ENCODE measurements at regions not wholly inside any gene's neighbourhood (a gene's known extent, or its start where the extent isn't known, plus 50 kb on each side); places are given as distances from the start of the nearest gene placed in this dataset.

GRCh38 chr2:16900405-16901025 is 234.9 kb upstream of the CYRIA start:
- intact Hi-C loops (cut with micrococcal nuclease), result no loop called here
- Mint-ChIP-seq H3K27ac (no peak overlapping the region), H3K27me3 (ENCODE audit: low read depth in 2 of 2) (no peaks in the 10 kb centered on the region), H3K4me1 (no peaks in the 10 kb centered on the region), H3K36me3 (no peaks in the 10 kb centered on the region), H3K4me3 (no peak overlapping the region), H3K9me3 (no peaks in the 10 kb centered on the region)
- ATAC-seq (no peak), DNase-seq (no peak)
- no peak for TF ChIP-seq CTCF (IDR thresholded peaks at IDR 0.05)
- Histone ChIP-seq H3K27me3 (ENCODE audit: control insufficient read depth, insufficient read depth, low read length) (no peaks in the 10 kb centered on the region), H3K27ac (ENCODE audit: low read length) (no peak overlapping the region), H3K4me1 (ENCODE audit: control insufficient read depth, insufficient read depth, low read length) (no peaks in the 10 kb centered on the region), H3K9me3 (ENCODE audit: control insufficient read depth, insufficient read depth, low read length) (no peaks in the 10 kb centered on the region), H3K4me3 (ENCODE audit: low read length) (no peak overlapping the region), H3K36me3 (ENCODE audit: control insufficient read depth, insufficient read depth, low read length) (no peaks in the 10 kb centered on the region)
- WGBS (ENCODE audit: insufficient coverage), result 90% methylated on average over 4 of the region's 6 CpGs

- Histone ChIP-seq H3K27me3 (ENCODE audit: control insufficient read depth, insufficient read depth, low read length) (no peaks in the 10 kb centered on the region), H3K4me3 (ENCODE audit: low read length) (no peak overlapping the region), H3K9me3 (ENCODE audit: control insufficient read depth, insufficient read depth, low read length) (no peaks in the 10 kb centered on the region), H3K4me1 (ENCODE audit: control insufficient read depth, insufficient read depth, low read length) (no peaks in the 10 kb centered on the region), H3K36me3 (ENCODE audit: control insufficient read depth, insufficient read depth, low read length) (no peaks in the 10 kb centered on the region), H3K27ac (ENCODE audit: low read length) (no peak overlapping the region)
- no peak for TF ChIP-seq CTCF (IDR thresholded peaks at IDR 0.05)
- DNase-seq, result no peak
- WGBS (ENCODE audit: insufficient coverage), result 58% methylated on average over 2 of the region's 2 CpGs
- ATAC-seq, result no peak
- Mint-ChIP-seq H3K36me3 (no peaks in the 10 kb centered on the region), H3K9me3 (no peaks in the 10 kb centered on the region), H3K27me3 (ENCODE audit: low read depth in 2 of 2) (no peaks in the 10 kb centered on the region), H3K4me3 (no peak overlapping the region), H3K4me1 (no peaks in the 10 kb centered on the region), H3K27ac (no peak overlapping the region)
- intact Hi-C loops (cut with micrococcal nuclease), result no loop called here
Observed at GRCh38 chr2:16899958-16900357, 234.3 kb upstream of the CYRIA start.

- H3K27ac Mint-ChIP-seq, result no peak overlapping the region
- Histone ChIP-seq H3K27ac (ENCODE audit: low read length) (no peak overlapping the region), H3K4me3 (ENCODE audit: low read length) (no peak overlapping the region), H3K36me3 (ENCODE audit: control insufficient read depth, insufficient read depth, low read length) (no peaks in the 10 kb centered on the region), H3K27me3 (ENCODE audit: control insufficient read depth, insufficient read depth, low read length) (no peaks in the 10 kb centered on the region), H3K9me3 (ENCODE audit: control insufficient read depth, insufficient read depth, low read length) (peaks cover 2% of the 10 kb centered on the region), H3K4me1 (ENCODE audit: control insufficient read depth, insufficient read depth, low read length) (no peaks in the 10 kb centered on the region)
- H3K4me1 Mint-ChIP-seq, result no peaks in the 10 kb centered on the region
- WGBS (ENCODE audit: insufficient coverage), result 93% methylated on average over 4 of the region's 4 CpGs
- DNase-seq (no peak), ATAC-seq (no peak)
- TF ChIP-seq CTCF (IDR thresholded peaks at IDR 0.05), result no peak
- no peaks in the 10 kb centered on the region for H3K9me3 Mint-ChIP-seq
- no peak overlapping the region for H3K4me3 Mint-ChIP-seq
- no peaks in the 10 kb centered on the region for H3K27me3 Mint-ChIP-seq (ENCODE audit: low read depth in 2 of 2)
- intact Hi-C loops (cut with micrococcal nuclease), result no loop called here
- no peaks in the 10 kb centered on the region for H3K36me3 Mint-ChIP-seq
Observed at GRCh38 chr2:16890081-16890480, 224.4 kb upstream of the CYRIA start.

- no peak overlapping the region for H3K27ac ChIP-seq (ENCODE audit: low read length)
- no peaks in the 10 kb centered on the region for H3K27me3 Mint-ChIP-seq (ENCODE audit: low read depth in 2 of 2)
- H3K4me1 ChIP-seq (ENCODE audit: control insufficient read depth, insufficient read depth, low read length), result no peaks in the 10 kb centered on the region
- H3K4me1 Mint-ChIP-seq, result no peaks in the 10 kb centered on the region
- no peak overlapping the region for H3K4me3 ChIP-seq (ENCODE audit: low read length)
- H3K36me3 Mint-ChIP-seq, result no peaks in the 10 kb centered on the region
- no peak overlapping the region for H3K27ac Mint-ChIP-seq
- no peak for DNase-seq
- no peak overlapping the region for H3K4me3 Mint-ChIP-seq
- H3K9me3 Mint-ChIP-seq, result peaks cover 2 to 4% of the 10 kb centered on the region in 2 donors
- WGBS (ENCODE audit: insufficient coverage), result no CpG with 5 or more reads among the region's 1 CpG
- no peak for ATAC-seq
- no peak for TF ChIP-seq CTCF (IDR thresholded peaks at IDR 0.05)
- no peaks in the 10 kb centered on the region for H3K36me3 ChIP-seq (ENCODE audit: control insufficient read depth, insufficient read depth, low read length)
- H3K9me3 ChIP-seq (ENCODE audit: control insufficient read depth, insufficient read depth, low read length), result no peaks in the 10 kb centered on the region
- no peaks in the 10 kb centered on the region for H3K27me3 ChIP-seq (ENCODE audit: control insufficient read depth, insufficient read depth, low read length)
- intact Hi-C loops (cut with micrococcal nuclease), result no loop called here
Observed at GRCh38 chr2:16885027-16885426, 219.4 kb upstream of the CYRIA start.
